Nephron progenitor cell (in vitro differentiated cells): ENCODE measurements at regions not wholly inside any gene's neighbourhood (a gene's known extent, or its start where the extent isn't known, plus 50 kb on each side); places are given as distances from the start of the nearest gene placed in this dataset.

ENCODE experiments used
- DNase-seq: peaks from one replicate; pipeline ENCODE4 v3.0.0; 2021
- H3K27ac Mint-ChIP-seq: 2 replicates; pipeline ENCODE4 v1.8.0; 2021; ENCODE audit warnings: mild to moderate bottlenecking, moderate library complexity, mixed read lengths
- H3K27me3 Mint-ChIP-seq: 2 replicates; pipeline ENCODE4 v1.8.0; 2021; ENCODE audit warnings: mild to moderate bottlenecking, low read depth, mixed read lengths; ENCODE audit not compliant: poor library complexity
- H3K36me3 Mint-ChIP-seq: 2 replicates; pipeline ENCODE4 v1.8.0; 2021; ENCODE audit warnings: low read depth, mixed read lengths
- H3K4me1 Mint-ChIP-seq: 2 replicates; pipeline ENCODE4 v1.8.0; 2021; ENCODE audit warnings: mixed read lengths
- H3K4me3 Mint-ChIP-seq: 2 replicates; pipeline ENCODE4 v1.8.0; 2021; ENCODE audit warnings: mild to moderate bottlenecking, moderate library complexity, mixed read lengths
- H3K9me3 Mint-ChIP-seq: 2 replicates; pipeline ENCODE4 v1.8.0; 2021; ENCODE audit warnings: mild to moderate bottlenecking, moderate library complexity, mixed read lengths
- CTCF ChIP-seq: fragments of 200-600 bp; sonication (generic); IDR thresholded peaks from 2 replicates; pipeline ENCODE4 v1.5.0; 2021; ENCODE audit warnings: antibody characterized with exemption

- Mint-ChIP-seq H3K27ac (peak overlapping the region; percentile 94), H3K9me3 (no peaks in the 10 kb centered on the region), H3K27me3 (peaks cover 4% of the 10 kb centered on the region)
These were observed 286.5 kb upstream of the NT5E start for GRCh38 chr6:85163156-85164080.

GRCh38 chr6:85157311-85157710 lies 292.6 kb upstream of the NT5E start:
- H3K36me3 Mint-ChIP-seq: no peaks in the 10 kb centered on the region
- DNase-seq: no peak
- H3K27me3 Mint-ChIP-seq: no peaks in the 10 kb centered on the region
- TF ChIP-seq CTCF: no peak
- peaks cover 8% of the 10 kb centered on the region for H3K4me1 Mint-ChIP-seq
- H3K27ac Mint-ChIP-seq: no peak overlapping the region
- peaks cover 3% of the 10 kb centered on the region for H3K9me3 Mint-ChIP-seq
- no peak overlapping the region for H3K4me3 Mint-ChIP-seq

More at GRCh38 chr6:85163156-85164080, 286.5 kb upstream of the NT5E start:
- no peak for TF ChIP-seq CTCF
- no peaks in the 10 kb centered on the region for H3K36me3 Mint-ChIP-seq
- H3K4me1 Mint-ChIP-seq: peaks cover 25% of the 10 kb centered on the region
- no peak overlapping the region for H3K4me3 Mint-ChIP-seq
- DNase-seq: no peak

- TF ChIP-seq CTCF: no peak
- Mint-ChIP-seq H3K27ac (no peak overlapping the region), H3K36me3 (no peaks in the 10 kb centered on the region), H3K4me1 (no peaks in the 10 kb centered on the region), H3K9me3 (peaks cover 28% of the 10 kb centered on the region), H3K27me3 (peaks cover 6% of the 10 kb centered on the region), H3K4me3 (no peak overlapping the region)
- DNase-seq: no peak
These were observed 306.2 kb upstream of the NT5E start for GRCh38 chr6:85143676-85144075.

- TF ChIP-seq CTCF: no peak
- Mint-ChIP-seq H3K9me3 (no peaks in the 10 kb centered on the region), H3K4me3 (no peak overlapping the region), H3K36me3 (no peaks in the 10 kb centered on the region), H3K27me3 (peaks cover 3% of the 10 kb centered on the region), H3K4me1 (no peaks in the 10 kb centered on the region), H3K27ac (no peak overlapping the region)
- no peak for DNase-seq
These were observed 312.0 kb upstream of the NT5E start for GRCh38 chr6:85137865-85138264.

- TF ChIP-seq CTCF: no peak
- peaks cover 3% of the 10 kb centered on the region for H3K27me3 Mint-ChIP-seq
- no peaks in the 10 kb centered on the region for H3K36me3 Mint-ChIP-seq
- no peaks in the 10 kb centered on the region for H3K4me1 Mint-ChIP-seq
- H3K4me3 Mint-ChIP-seq: no peak overlapping the region
- no peaks in the 10 kb centered on the region for H3K9me3 Mint-ChIP-seq
- DNase-seq: no peak
- H3K27ac Mint-ChIP-seq: no peak overlapping the region
These were observed 313.6 kb upstream of the NT5E start for GRCh38 chr6:85136310-85136709.
